ENCODE measurements at regions not wholly inside any gene's neighbourhood (a gene's known extent, or its start where the extent isn't known, plus 50 kb on each side); places are given as distances from the start of the nearest gene placed in this dataset.

DNA sequence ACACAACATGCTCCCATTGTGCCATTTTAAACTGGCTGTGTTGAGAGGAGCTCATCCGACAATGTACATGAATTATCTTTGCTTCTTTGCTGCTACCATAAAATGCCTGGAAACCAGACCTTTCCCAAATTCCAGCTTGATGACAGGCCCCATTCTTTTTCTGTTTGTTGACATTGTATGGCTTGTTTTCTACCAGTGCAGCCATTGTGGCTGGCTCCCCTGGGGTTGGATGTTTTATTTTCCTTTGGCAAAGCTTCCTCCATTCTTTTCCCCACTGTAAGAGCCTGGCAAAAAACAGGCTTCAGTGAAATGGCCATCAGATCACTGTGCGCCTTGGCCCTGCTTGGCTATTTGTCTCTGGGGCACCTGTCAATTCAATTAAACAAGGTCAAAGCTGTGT is 532.5 kb downstream of the VRK1 start:
- Mint-ChIP-seq H3K27me3 (ENCODE audit: low read depth) (no peaks in the 10 kb centered on the region), H3K36me3 (ENCODE audit: low read depth) (no peaks in the 10 kb centered on the region), H3K9me3 (peaks cover 14% of the 10 kb centered on the region), H3K4me3 (ENCODE audit: low read depth) (no peak overlapping the region), H3K27ac (no peak overlapping the region), H3K4me1 (ENCODE audit: low read depth) (peaks cover 18% of the 10 kb centered on the region)
- DNase-seq (ENCODE audit: low spot score): no peak
- intact Hi-C loops (cut with micrococcal nuclease): no loop called here

GRCh38 chr14:97331058-97331457 is 533.9 kb downstream of the VRK1 start:
- H3K4me3 Mint-ChIP-seq (ENCODE audit: low read depth): no peak overlapping the region
- H3K27ac Mint-ChIP-seq: no peak overlapping the region
- peaks cover 21% of the 10 kb centered on the region for H3K4me1 Mint-ChIP-seq (ENCODE audit: low read depth)
- DNase-seq (ENCODE audit: low spot score): no peak
- no peaks in the 10 kb centered on the region for H3K27me3 Mint-ChIP-seq (ENCODE audit: low read depth)
- peaks cover 3% of the 10 kb centered on the region for H3K36me3 Mint-ChIP-seq (ENCODE audit: low read depth)
- intact Hi-C loops (cut with micrococcal nuclease): no loop called here
- peaks cover 17% of the 10 kb centered on the region for H3K9me3 Mint-ChIP-seq

- DNase-seq (ENCODE audit: low spot score): no peak
- Mint-ChIP-seq H3K27ac (no peak overlapping the region), H3K27me3 (ENCODE audit: low read depth) (no peaks in the 10 kb centered on the region), H3K4me3 (ENCODE audit: low read depth) (no peak overlapping the region), H3K36me3 (ENCODE audit: low read depth) (peaks cover 3% of the 10 kb centered on the region), H3K9me3 (peaks cover 17% of the 10 kb centered on the region), H3K4me1 (ENCODE audit: low read depth) (peaks cover 24% of the 10 kb centered on the region)
- intact Hi-C loops (cut with micrococcal nuclease): no loop called here
Observed at GRCh38 chr14:97331526-97331925, 534.3 kb downstream of the VRK1 start.

DNA sequence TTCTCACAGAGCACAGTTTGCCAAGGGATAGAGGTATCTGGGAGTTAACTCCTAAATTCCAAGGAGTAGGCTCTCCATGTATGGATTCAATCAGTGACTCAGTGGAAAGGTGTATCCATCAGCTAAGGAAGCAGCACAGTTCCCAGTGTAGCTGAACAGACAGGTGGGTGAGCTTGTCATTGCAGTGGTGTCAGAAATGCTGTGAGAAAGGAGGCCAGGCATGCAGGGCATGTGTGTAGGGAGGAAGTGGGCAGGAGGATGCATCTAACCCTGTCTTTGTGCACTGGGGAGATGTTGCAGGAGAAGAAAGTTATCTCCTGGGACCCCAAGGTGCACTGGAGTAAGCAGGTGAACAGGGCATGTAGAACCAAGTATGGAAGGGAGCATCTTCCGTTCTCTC is 539.0 kb downstream of the VRK1 start:
- Mint-ChIP-seq H3K27ac (no peak overlapping the region), H3K4me1 (ENCODE audit: low read depth) (peaks cover 20% of the 10 kb centered on the region), H3K36me3 (ENCODE audit: low read depth) (peaks cover 15% of the 10 kb centered on the region), H3K9me3 (peaks cover 26% of the 10 kb centered on the region), H3K4me3 (ENCODE audit: low read depth) (no peak overlapping the region), H3K27me3 (ENCODE audit: low read depth) (no peaks in the 10 kb centered on the region)
- no peak for DNase-seq (ENCODE audit: low spot score)
- intact Hi-C loops (cut with micrococcal nuclease): no loop called here

DNA sequence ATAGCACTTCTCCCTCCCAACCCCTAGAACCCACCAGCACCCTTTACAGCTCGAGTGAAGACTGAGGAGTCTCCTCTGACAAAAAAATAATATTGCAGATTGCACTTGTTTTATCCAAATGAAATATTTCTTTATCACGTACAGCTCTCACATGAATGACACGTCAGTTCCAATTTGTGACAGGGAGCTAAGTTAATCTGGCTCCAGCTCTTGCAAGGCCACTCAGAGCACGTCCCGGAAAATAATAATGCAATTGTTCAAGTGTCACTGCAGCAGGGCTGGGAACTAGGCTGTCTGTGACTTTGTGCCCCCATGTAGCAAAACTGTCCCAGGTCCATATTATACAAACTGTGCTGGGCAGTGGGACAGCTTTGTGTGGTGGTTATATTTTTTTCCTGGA is 539.6 kb downstream of the VRK1 start:
- Mint-ChIP-seq H3K9me3 (peaks cover 33% of the 10 kb centered on the region), H3K36me3 (ENCODE audit: low read depth) (peaks cover 21% of the 10 kb centered on the region), H3K27me3 (ENCODE audit: low read depth) (no peaks in the 10 kb centered on the region), H3K4me3 (ENCODE audit: low read depth) (no peak overlapping the region), H3K4me1 (ENCODE audit: low read depth) (peaks cover 14% of the 10 kb centered on the region), H3K27ac (no peak overlapping the region)
- DNase-seq (ENCODE audit: low spot score): no peak
- intact Hi-C loops (cut with micrococcal nuclease): no loop called here

DNA sequence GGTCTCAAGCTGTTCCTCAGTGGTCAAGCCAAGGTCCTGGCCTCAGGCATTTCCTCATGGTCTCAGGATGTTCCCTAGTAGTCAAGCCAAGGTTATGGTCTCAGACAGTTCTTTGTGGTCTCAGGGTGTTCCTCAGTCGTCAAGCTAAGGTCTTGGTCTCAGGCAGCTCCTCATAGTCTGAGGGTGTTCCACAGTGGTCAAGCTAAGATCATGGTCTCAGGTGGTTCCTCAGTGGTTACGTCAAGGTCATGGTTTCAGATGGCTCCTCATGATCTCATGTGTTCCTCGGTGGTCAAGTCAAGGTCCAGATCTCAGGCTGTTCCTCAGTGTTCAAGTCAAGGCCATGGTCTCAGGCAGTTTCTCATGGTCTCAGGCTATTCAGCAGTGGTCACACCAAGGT is 540.1 kb downstream of the VRK1 start:
- Mint-ChIP-seq H3K4me3 (ENCODE audit: low read depth) (no peak overlapping the region), H3K9me3 (peaks cover 37% of the 10 kb centered on the region), H3K27ac (no peak overlapping the region), H3K36me3 (ENCODE audit: low read depth) (peaks cover 21% of the 10 kb centered on the region), H3K27me3 (ENCODE audit: low read depth) (no peaks in the 10 kb centered on the region), H3K4me1 (ENCODE audit: low read depth) (peaks cover 12% of the 10 kb centered on the region)
- intact Hi-C loops (cut with micrococcal nuclease): no loop called here
- no peak for DNase-seq (ENCODE audit: low spot score)

DNA sequence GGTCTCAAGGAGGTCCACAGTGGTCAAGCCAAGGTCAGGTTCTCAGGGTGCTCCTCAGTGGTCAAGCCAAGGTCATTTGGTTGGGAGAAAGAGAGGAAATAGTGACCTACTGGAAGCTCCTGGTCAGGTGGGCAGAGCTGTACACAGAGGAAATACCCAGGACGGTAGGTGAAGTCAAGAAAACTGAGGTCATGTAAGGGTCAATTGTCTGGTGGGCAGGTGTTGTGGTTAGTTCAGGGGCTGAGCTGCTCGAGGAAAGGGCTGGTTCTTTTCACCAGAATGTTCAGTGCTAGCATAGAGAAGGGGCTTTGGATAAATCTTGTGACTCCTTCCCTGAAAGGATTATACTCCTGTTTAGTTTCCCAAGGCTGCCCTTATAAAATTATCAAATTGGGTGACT is 540.5 kb downstream of the VRK1 start:
- Mint-ChIP-seq H3K4me3 (ENCODE audit: low read depth) (no peak overlapping the region), H3K36me3 (ENCODE audit: low read depth) (peaks cover 21% of the 10 kb centered on the region), H3K9me3 (peaks cover 37% of the 10 kb centered on the region), H3K27ac (no peak overlapping the region), H3K27me3 (ENCODE audit: low read depth) (no peaks in the 10 kb centered on the region), H3K4me1 (ENCODE audit: low read depth) (peaks cover 8% of the 10 kb centered on the region)
- DNase-seq (ENCODE audit: low spot score): no peak
- intact Hi-C loops (cut with micrococcal nuclease): no loop called here

GRCh38 chr14:97344666-97345065 is 547.5 kb downstream of the VRK1 start:
- Mint-ChIP-seq H3K27me3 (ENCODE audit: low read depth) (no peaks in the 10 kb centered on the region), H3K9me3 (peaks cover 29% of the 10 kb centered on the region), H3K4me1 (ENCODE audit: low read depth) (no peaks in the 10 kb centered on the region), H3K27ac (no peak overlapping the region), H3K36me3 (ENCODE audit: low read depth) (peaks cover 14% of the 10 kb centered on the region), H3K4me3 (ENCODE audit: low read depth) (no peak overlapping the region)
- intact Hi-C loops (cut with micrococcal nuclease): no loop called here
- DNase-seq (ENCODE audit: low spot score): no peak

DNA sequence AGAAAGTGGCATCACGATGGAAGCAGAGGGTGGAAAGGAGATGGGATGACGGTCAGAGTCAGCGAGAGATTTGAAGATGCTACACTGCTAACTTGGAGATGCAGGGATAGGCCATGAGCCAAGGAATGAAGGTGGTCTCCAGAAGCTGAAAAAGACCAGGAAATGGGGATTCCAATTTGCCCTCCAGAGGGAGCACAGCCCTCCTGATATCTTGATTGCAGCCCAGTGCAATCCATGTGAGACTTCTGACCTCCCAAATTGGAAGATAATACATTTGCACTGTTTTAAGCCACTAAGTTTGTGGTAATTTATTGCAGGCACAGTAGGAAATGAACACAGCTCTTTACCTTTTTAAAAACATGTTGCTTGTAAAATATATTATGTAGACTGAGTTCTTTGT is 549.5 kb downstream of the VRK1 start:
- Mint-ChIP-seq H3K36me3 (ENCODE audit: low read depth) (peaks cover 2% of the 10 kb centered on the region), H3K4me3 (ENCODE audit: low read depth) (no peak overlapping the region), H3K9me3 (peaks cover 10% of the 10 kb centered on the region), H3K27me3 (ENCODE audit: low read depth) (no peaks in the 10 kb centered on the region), H3K27ac (no peak overlapping the region), H3K4me1 (ENCODE audit: low read depth) (peaks cover 11% of the 10 kb centered on the region)
- DNase-seq (ENCODE audit: low spot score): no peak
- intact Hi-C loops (cut with micrococcal nuclease): no loop called here

DNA sequence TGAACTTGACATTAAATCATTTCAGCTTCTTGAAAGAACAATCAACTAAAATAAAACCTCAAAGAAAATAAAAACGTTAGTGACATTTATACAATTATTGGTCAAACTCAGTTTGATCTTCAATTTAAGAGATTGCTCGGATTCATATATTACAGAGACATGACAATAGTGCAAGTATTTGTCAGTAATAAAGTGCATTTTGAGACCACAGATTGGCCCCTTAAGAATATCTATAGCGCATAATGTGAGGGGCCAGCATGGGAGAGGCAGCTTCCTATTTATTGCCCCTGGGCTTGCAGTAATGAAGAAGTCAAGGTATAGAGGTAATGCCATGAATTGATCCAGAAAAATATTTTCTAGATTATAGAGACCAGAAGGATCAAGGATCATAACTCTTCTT is 552.3 kb downstream of the VRK1 start:
- Mint-ChIP-seq H3K27ac (no peak overlapping the region), H3K9me3 (peaks cover 5% of the 10 kb centered on the region), H3K36me3 (ENCODE audit: low read depth) (no peaks in the 10 kb centered on the region), H3K27me3 (ENCODE audit: low read depth) (no peaks in the 10 kb centered on the region), H3K4me3 (ENCODE audit: low read depth) (no peak overlapping the region), H3K4me1 (ENCODE audit: low read depth) (peaks cover 11% of the 10 kb centered on the region)
- DNase-seq (ENCODE audit: low spot score): no peak
- intact Hi-C loops (cut with micrococcal nuclease): no loop called here

- Mint-ChIP-seq H3K4me3 (ENCODE audit: low read depth) (no peak overlapping the region), H3K4me1 (ENCODE audit: low read depth) (peaks cover 14% of the 10 kb centered on the region), H3K36me3 (ENCODE audit: low read depth) (no peaks in the 10 kb centered on the region), H3K27ac (peak overlapping the region; percentile 1), H3K27me3 (ENCODE audit: low read depth) (no peaks in the 10 kb centered on the region), H3K9me3 (peaks cover 5% of the 10 kb centered on the region)
- DNase-seq (ENCODE audit: low spot score): no peak
- intact Hi-C loops (cut with micrococcal nuclease): no loop called here
Observed at GRCh38 chr14:97349946-97350345, 552.8 kb downstream of the VRK1 start.

GRCh38 chr14:97350415-97350814 is 553.2 kb downstream of the VRK1 start:
- intact Hi-C loops (cut with micrococcal nuclease): no loop called here
- no peaks in the 10 kb centered on the region for H3K27me3 Mint-ChIP-seq (ENCODE audit: low read depth)
- H3K4me3 Mint-ChIP-seq (ENCODE audit: low read depth): no peak overlapping the region
- H3K27ac Mint-ChIP-seq: no peak overlapping the region
- H3K36me3 Mint-ChIP-seq (ENCODE audit: low read depth): no peaks in the 10 kb centered on the region
- peaks cover 14% of the 10 kb centered on the region for H3K4me1 Mint-ChIP-seq (ENCODE audit: low read depth)
- H3K9me3 Mint-ChIP-seq: peaks cover 5% of the 10 kb centered on the region
- DNase-seq (ENCODE audit: low spot score): no peak

DNA sequence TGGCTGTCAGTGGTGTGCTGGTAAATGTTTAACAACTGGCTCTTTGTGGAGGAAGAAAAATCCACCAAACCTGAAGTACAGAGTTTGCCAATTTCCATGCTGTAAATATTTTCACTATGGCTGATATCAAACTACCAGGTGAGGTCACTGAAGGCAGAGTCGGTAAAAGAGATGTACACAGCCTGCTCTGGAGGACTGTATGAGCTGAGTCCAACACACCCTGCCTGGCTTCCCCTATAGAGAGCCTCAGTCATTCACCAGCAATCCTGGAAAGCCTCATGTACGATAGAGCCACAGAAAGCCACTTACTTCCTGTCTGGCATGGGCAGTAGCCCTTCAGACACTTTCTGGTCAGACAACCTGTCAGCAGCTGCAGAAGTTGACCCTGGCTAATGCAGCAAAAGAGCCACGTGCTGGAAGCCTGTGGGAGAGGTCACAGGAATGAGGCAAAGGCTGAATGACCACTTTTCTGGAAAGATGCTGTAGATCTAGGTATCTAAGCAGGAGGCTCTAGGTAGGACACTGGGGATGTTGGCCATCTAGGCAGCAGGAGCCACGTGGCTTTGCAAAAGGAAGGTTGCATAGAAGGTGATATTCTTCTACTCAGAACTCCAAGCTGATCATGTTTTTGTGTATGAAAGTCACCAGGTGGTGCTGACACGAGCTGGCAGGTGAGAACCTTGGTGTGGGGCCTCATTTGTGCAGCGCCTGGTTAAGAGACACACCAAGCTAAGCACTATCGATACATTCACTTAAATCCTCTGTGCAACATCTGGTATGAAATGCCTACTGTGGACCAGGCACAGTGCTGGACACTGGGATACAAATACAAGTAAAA is 553.9 kb downstream of the VRK1 start:
- Mint-ChIP-seq H3K4me1 (ENCODE audit: low read depth) (peaks cover 14% of the 10 kb centered on the region), H3K9me3 (peaks cover 5% of the 10 kb centered on the region), H3K36me3 (ENCODE audit: low read depth) (no peaks in the 10 kb centered on the region), H3K27ac (no peak overlapping the region), H3K27me3 (ENCODE audit: low read depth) (no peaks in the 10 kb centered on the region), H3K4me3 (ENCODE audit: low read depth) (no peak overlapping the region)
- DNase-seq (ENCODE audit: low spot score): no peak
- intact Hi-C loops (cut with micrococcal nuclease): no loop called here

- intact Hi-C loops (cut with micrococcal nuclease): no loop called here
- Mint-ChIP-seq H3K4me1 (ENCODE audit: low read depth) (peaks cover 17% of the 10 kb centered on the region), H3K27me3 (ENCODE audit: low read depth) (no peaks in the 10 kb centered on the region), H3K36me3 (ENCODE audit: low read depth) (no peaks in the 10 kb centered on the region), H3K9me3 (no peaks in the 10 kb centered on the region), H3K27ac (no peak overlapping the region), H3K4me3 (ENCODE audit: low read depth) (no peak overlapping the region)
- DNase-seq (ENCODE audit: low spot score): no peak
Observed at GRCh38 chr14:97353102-97353501, 555.9 kb downstream of the VRK1 start.
